WI38 (cell line): ENCODE measurements at regions not wholly inside any gene's neighbourhood (a gene's known extent, or its start where the extent isn't known, plus 50 kb on each side); places are given as distances from the start of the nearest gene placed in this dataset.

Source experiments
- H3K4me3 ChIP-seq: 2 replicates; pipeline ENCODE4 v1.5.1; 2011; ENCODE audit warnings: low read depth, mild to moderate bottlenecking, control low read depth, low read length
- CTCF ChIP-seq: IDR thresholded peaks from 2 replicates; pipeline ENCODE4 v1.5.1; 2012; ENCODE audit warnings: low read depth, mild to moderate bottlenecking, control low read depth, low read length

- no peak overlapping the region for H3K4me3 ChIP-seq
- TF ChIP-seq CTCF, result no peak
Observed at GRCh38 chr10:65805993-65806392, 1119.8 kb upstream of the LRRTM3 start.

- no peak for TF ChIP-seq CTCF
- H3K4me3 ChIP-seq, result no peak overlapping the region
Observed at GRCh38 chr10:65808687-65809333, 1117.0 kb upstream of the LRRTM3 start.

- TF ChIP-seq CTCF, result no peak
Observed at GRCh38 chr10:65811931-65812525, 1113.8 kb upstream of the LRRTM3 start.

GRCh38 chr10:65816536-65816935 lies 1109.3 kb upstream of the LRRTM3 start:
- TF ChIP-seq CTCF, result no peak

More at GRCh38 chr10:65811931-65812525, 1113.8 kb upstream of the LRRTM3 start:
- H3K4me3 ChIP-seq, result no peak overlapping the region

GRCh38 chr10:65818990-65819389 lies 1106.8 kb upstream of the LRRTM3 start:
- H3K4me3 ChIP-seq, result no peak overlapping the region
- TF ChIP-seq CTCF, result no peak

More at GRCh38 chr10:65816536-65816935, 1109.3 kb upstream of the LRRTM3 start:
- H3K4me3 ChIP-seq, result no peak overlapping the region

- no peak for TF ChIP-seq CTCF
- H3K4me3 ChIP-seq, result no peak overlapping the region
Observed at GRCh38 chr10:65827359-65827758, 1098.5 kb upstream of the LRRTM3 start.

GRCh38 chr10:65838811-65839210 lies 1087.0 kb upstream of the LRRTM3 start:
- no peak for TF ChIP-seq CTCF
- H3K4me3 ChIP-seq, result no peak overlapping the region
